UCSD-AML1 (cell line): ENCODE measurements at regions not wholly inside any gene's neighbourhood (a gene's known extent, or its start where the extent isn't known, plus 50 kb on each side); places are given as distances from the start of the nearest gene placed in this dataset.
"Not testable (repeated sequence)": the region's sequence is repeated elsewhere in the genome, so short reads cannot be mapped to it uniquely, and the experiment has no call there.

Experiments used
- DNase-seq: peaks from one replicate; lab custom pipeline; 2025; ENCODE audit not compliant: unreplicated experiment; lab: John Stamatoyannopoulos, UW

- no peak for DNase-seq
These were observed 230.7 kb upstream of the PRKD1 start for GRCh38 chr14:30158299-30158698.

- DNase-seq, result no peak
These were observed 231.7 kb upstream of the PRKD1 start for GRCh38 chr14:30159374-30159773.

- DNase-seq, result no peak
These were observed 233.0 kb upstream of the PRKD1 start for GRCh38 chr14:30160608-30161007.

GRCh38 chr14:30162066-30162465 lies 234.4 kb upstream of the PRKD1 start:
- DNase-seq, result no peak

GRCh38 chr14:30165255-30165654 lies 237.6 kb upstream of the PRKD1 start:
- DNase-seq, result no peak

GRCh38 chr14:30177781-30178180 lies 250.1 kb upstream of the PRKD1 start:
- no peak for DNase-seq

- DNase-seq, result no peak
These were observed 251.9 kb upstream of the PRKD1 start for GRCh38 chr14:30179381-30180130.

- DNase-seq, result no peak
These were observed 252.6 kb upstream of the PRKD1 start for GRCh38 chr14:30180219-30180618.

GRCh38 chr14:30185832-30186231 lies 258.2 kb upstream of the PRKD1 start:
- no peak for DNase-seq

- no peak for DNase-seq
These were observed 264.1 kb upstream of the PRKD1 start for GRCh38 chr14:30191639-30192279.

GRCh38 chr14:30193101-30193500 lies 265.5 kb upstream of the PRKD1 start:
- DNase-seq, result no peak

GRCh38 chr14:30193845-30194501 lies 266.3 kb upstream of the PRKD1 start:
- DNase-seq, result no peak

GRCh38 chr14:30194741-30195148 lies 267.1 kb upstream of the PRKD1 start:
- no peak for DNase-seq

- DNase-seq, result no peak
These were observed 268.3 kb upstream of the PRKD1 start for GRCh38 chr14:30195941-30196340.

- no peak for DNase-seq
These were observed 269.2 kb upstream of the PRKD1 start for GRCh38 chr14:30196861-30197260.

GRCh38 chr14:30198720-30199119 lies 271.1 kb upstream of the PRKD1 start:
- not testable (repeated sequence) for DNase-seq

GRCh38 chr14:30204431-30204980 lies 276.9 kb upstream of the PRKD1 start:
- DNase-seq, result no peak

- DNase-seq, result no peak
These were observed 281.5 kb upstream of the PRKD1 start for GRCh38 chr14:30209136-30209535.

GRCh38 chr14:30210630-30211029 lies 283.0 kb upstream of the PRKD1 start:
- DNase-seq, result no peak

- no peak for DNase-seq
These were observed 283.7 kb upstream of the PRKD1 start for GRCh38 chr14:30211326-30211725.

GRCh38 chr14:30214014-30214413 lies 286.4 kb upstream of the PRKD1 start:
- no peak for DNase-seq
